ENCODE measurements at regions not wholly inside any gene's neighbourhood (a gene's known extent, or its start where the extent isn't known, plus 50 kb on each side); places are given as distances from the start of the nearest gene placed in this dataset.

- TF ChIP-seq, protein P1, sequence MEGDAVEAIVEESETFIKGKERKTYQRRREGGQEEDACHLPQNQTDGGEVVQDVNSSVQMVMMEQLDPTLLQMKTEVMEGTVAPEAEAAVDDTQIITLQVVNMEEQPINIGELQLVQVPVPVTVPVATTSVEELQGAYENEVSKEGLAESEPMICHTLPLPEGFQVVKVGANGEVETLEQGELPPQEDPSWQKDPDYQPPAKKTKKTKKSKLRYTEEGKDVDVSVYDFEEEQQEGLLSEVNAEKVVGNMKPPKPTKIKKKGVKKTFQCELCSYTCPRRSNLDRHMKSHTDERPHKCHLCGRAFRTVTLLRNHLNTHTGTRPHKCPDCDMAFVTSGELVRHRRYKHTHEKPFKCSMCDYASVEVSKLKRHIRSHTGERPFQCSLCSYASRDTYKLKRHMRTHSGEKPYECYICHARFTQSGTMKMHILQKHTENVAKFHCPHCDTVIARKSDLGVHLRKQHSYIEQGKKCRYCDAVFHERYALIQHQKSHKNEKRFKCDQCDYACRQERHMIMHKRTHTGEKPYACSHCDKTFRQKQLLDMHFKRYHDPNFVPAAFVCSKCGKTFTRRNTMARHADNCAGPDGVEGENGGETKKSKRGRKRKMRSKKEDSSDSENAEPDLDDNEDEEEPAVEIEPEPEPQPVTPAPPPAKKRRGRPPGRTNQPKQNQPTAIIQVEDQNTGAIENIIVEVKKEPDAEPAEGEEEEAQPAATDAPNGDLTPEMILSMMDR (IDR thresholded peaks at IDR 0.05; ENCODE audit: extremely low read depth in 1 of 2, insufficient read depth in 1 of 2, low read depth in 1 of 2, low read length in 2 of 2): no peak
- TF ChIP-seq EZH2 (IDR thresholded peaks at IDR 0.05; ENCODE audit: borderline replicate concordance, low read depth, low read length, severe bottlenecking): no peak
These were observed 97.5 kb upstream of the FSHB start for GRCh38 chr11:30133281-30133680.
